Kidney (tissue), 13 donors: ENCODE measurements at regions not wholly inside any gene's neighbourhood (a gene's known extent, or its start where the extent isn't known, plus 50 kb on each side); places are given as distances from the start of the nearest gene placed in this dataset.
A peak's percentile ranks its signal among the peaks of the same experiment; 100 is the strongest.

Experiments
- DNase-seq, 5 donors: peaks; one replicate each; pipeline ENCODE4 v3.0.0-alpha.2; 2013 to 2020
- FAIRE-seq: peaks from 2 replicates; lab custom pipeline; 2012; peaks lifted over from hg19 to GRCh38; lab: Jason Lieb, UNC
- H3K27ac ChIP-seq, 2 donors: one replicate each; pipeline ENCODE4 v1.7.0; 2013; ENCODE audit warnings: low read depth in 2 of 2, low read length in 2 of 2, inconsistent platforms in 1 of 2
- H3K27me3 ChIP-seq: one replicate; pipeline ENCODE4 v1.7.1; 2013; ENCODE audit warnings: low read length, inconsistent platforms; ENCODE audit not compliant: control insufficient read depth, insufficient read depth
- H3K36me3 ChIP-seq, 3 donors: one replicate each; pipeline versions ENCODE4 v1.7.0 to v1.7.1; 2013; ENCODE audit warnings: low read length in 3 of 3, control low read depth in 1 of 3, inconsistent platforms in 1 of 3; ENCODE audit not compliant: insufficient read depth in 3 of 3, control insufficient read depth in 2 of 3
- H3K4me1 ChIP-seq, 3 donors: one replicate each; pipeline versions ENCODE4 v1.7.0 to v1.7.1; 2013; ENCODE audit warnings: low read length in 3 of 3, inconsistent platforms in 1 of 3, low read depth in 1 of 3; ENCODE audit not compliant: control insufficient read depth in 2 of 3, insufficient read depth in 2 of 3
- H3K4me3 ChIP-seq, 3 donors: one replicate each; pipeline versions ENCODE4 v1.7.0 to v1.8.1; 2013; ENCODE audit warnings: low read length in 3 of 3, control low read depth in 1 of 3, inconsistent platforms in 1 of 3
- H3K9ac ChIP-seq, 3 donors: one replicate each; pipeline versions ENCODE4 v1.7.0 to v1.7.1; 2013; ENCODE audit warnings: low read length in 3 of 3, control low read depth in 1 of 3, inconsistent platforms in 1 of 3
- H3K9me3 ChIP-seq, 3 donors: one replicate each; pipeline versions ENCODE4 v1.7.0 to v1.7.1; 2013; ENCODE audit warnings: low read length in 3 of 3, control low read depth in 1 of 3, inconsistent platforms in 1 of 3; ENCODE audit not compliant: control insufficient read depth in 2 of 3, insufficient read depth in 1 of 3
- intact Hi-C: fragments of 100-400 bp; cut with DNase I; formaldehyde crosslinking; loops from one replicate; pipeline ENCODE4 v1.11.1; 2022
- TF ChIP-seq, protein P1 (sequence below): IDR thresholded peaks from 3 replicates; pipeline ENCODE4 v1.5.1; 2012; ENCODE audit warnings: mild to moderate bottlenecking, moderate library complexity, borderline replicate concordance; ENCODE audit not compliant: insufficient read depth; ENCODE audit errors: extremely low read depth
- donor health status: control.
- donor health status: control.
- donor health status: control.
- donor health status: control.
- donor health status: control.
- donor health status: DM: yes; HTN: yes; CAD: no.
- donor health status: Normal renal cell carcinoma (clear cell type).

DNA sequence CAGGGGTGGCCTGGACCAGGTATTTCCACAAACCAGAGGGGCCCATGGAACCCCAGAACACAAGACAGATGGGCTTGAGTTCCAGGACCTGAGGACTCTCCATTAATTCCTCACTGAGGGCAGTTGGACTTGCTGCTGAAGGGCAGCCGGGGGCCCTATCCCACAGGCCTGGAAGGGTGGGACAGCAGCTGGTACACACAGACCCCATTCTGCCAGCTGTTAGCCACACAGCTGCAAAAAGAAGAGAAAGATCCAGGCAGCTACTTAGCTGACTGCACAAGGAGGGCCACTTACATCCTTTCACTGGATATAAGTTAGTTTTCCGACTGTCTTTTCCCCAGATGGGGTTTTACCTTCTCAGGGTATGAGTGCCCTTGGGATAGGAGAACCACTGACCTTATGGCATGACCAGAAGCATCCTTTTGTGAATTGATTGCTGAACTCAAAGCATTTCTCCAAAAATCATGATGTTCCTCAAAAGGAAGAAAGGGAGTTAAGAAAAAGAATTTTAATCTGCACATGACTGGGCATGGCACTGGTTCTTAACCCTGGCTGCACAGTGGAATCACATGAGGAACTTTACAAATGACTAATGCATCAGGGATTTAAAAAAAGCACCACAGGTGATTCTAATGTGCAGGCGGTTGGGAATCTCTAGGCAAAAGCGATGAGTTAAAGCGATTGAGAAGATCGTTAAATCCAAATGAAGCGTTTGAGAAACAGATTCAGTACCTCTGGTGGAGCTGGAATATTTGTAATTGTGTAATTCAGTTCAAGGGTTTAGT lies 199.4 kb downstream of the TFAP2A start:
- no peaks in the 10 kb centered on the region for H3K36me3 ChIP-seq
- H3K9ac ChIP-seq = no peak overlapping the region
- FAIRE-seq (no peak), DNase-seq (no peak)
- no peaks in the 10 kb centered on the region for H3K4me1 ChIP-seq
- TF ChIP-seq, protein P1, sequence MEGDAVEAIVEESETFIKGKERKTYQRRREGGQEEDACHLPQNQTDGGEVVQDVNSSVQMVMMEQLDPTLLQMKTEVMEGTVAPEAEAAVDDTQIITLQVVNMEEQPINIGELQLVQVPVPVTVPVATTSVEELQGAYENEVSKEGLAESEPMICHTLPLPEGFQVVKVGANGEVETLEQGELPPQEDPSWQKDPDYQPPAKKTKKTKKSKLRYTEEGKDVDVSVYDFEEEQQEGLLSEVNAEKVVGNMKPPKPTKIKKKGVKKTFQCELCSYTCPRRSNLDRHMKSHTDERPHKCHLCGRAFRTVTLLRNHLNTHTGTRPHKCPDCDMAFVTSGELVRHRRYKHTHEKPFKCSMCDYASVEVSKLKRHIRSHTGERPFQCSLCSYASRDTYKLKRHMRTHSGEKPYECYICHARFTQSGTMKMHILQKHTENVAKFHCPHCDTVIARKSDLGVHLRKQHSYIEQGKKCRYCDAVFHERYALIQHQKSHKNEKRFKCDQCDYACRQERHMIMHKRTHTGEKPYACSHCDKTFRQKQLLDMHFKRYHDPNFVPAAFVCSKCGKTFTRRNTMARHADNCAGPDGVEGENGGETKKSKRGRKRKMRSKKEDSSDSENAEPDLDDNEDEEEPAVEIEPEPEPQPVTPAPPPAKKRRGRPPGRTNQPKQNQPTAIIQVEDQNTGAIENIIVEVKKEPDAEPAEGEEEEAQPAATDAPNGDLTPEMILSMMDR = no peak
- no peaks in the 10 kb centered on the region for H3K9me3 ChIP-seq
- no peak overlapping the region for H3K27ac ChIP-seq
- no peaks in the 10 kb centered on the region for H3K27me3 ChIP-seq
- intact Hi-C loops = no loop called here
- no peak overlapping the region for H3K4me3 ChIP-seq

DNA sequence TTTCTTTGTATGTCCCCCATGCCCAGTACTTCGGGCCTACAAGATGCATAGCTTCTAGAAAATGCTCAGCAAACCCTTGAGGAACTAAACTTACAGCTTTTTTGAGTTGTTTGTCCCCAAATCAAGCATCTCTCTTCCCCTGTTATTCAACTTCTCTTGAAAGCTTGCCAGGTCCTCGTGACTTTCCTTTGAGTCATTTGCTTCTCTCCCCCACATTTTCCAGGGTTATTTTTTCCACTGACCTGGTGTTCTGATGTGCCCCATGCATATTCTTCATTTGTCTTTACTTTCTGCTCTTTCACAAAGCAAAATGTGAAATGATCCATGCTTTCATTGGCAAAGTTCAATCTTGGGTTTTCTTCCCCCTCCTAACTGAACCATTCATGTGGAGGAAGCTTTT lies 204.8 kb downstream of the TFAP2A start:
- FAIRE-seq (no peak), DNase-seq (peak in 1 of 5 donors; percentile 8)
- Histone ChIP-seq H3K27ac (no peak overlapping the region), H3K4me3 (no peak overlapping the region), H3K4me1 (no peaks in the 10 kb centered on the region), H3K9me3 (no peaks in the 10 kb centered on the region), H3K36me3 (no peaks in the 10 kb centered on the region), H3K9ac (no peak overlapping the region), H3K27me3 (no peaks in the 10 kb centered on the region)
- intact Hi-C loops = no loop called here
- TF ChIP-seq, protein P1 = no peak

DNA sequence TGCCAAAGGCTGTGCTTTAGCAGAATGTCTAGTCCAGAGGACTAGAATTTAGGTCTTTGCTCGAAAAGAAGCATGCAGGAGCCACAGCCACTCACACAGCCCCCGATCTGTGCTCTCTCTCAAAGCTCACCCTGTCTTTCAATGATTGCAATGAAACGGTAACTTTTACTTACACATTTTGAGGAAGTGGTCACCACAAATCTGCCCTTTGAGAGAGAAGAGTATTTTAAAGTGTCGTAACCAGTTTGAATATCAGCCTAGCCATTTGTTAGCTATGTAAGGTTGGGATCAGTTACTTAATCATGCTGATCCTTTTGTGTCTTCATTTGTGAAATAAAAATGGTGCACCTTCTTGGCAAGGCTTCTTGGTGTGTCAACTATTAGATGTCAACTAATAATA lies 209.0 kb downstream of the TFAP2A start:
- Histone ChIP-seq H3K4me3 (no peak overlapping the region), H3K27me3 (no peaks in the 10 kb centered on the region), H3K36me3 (no peaks in the 10 kb centered on the region), H3K9ac (no peak overlapping the region), H3K27ac (no peak overlapping the region), H3K4me1 (no peaks in the 10 kb centered on the region), H3K9me3 (no peaks in the 10 kb centered on the region)
- intact Hi-C loops = no loop called here
- DNase-seq = no peak
- TF ChIP-seq, protein P1 = no peak
- no peak for FAIRE-seq
